A549 (cell line): ENCODE measurements at regions not wholly inside any gene's neighbourhood (a gene's known extent, or its start where the extent isn't known, plus 50 kb on each side); places are given as distances from the start of the nearest gene placed in this dataset.

Source experiments
- CHD4 ChIP-seq: fragments of 200-600 bp; sonication (generic); IDR thresholded peaks from 2 replicates; pipeline ENCODE4 v1.6.1; 2016; ENCODE audit warnings: antibody characterized with exemption, mild to moderate bottlenecking, borderline replicate concordance
- CTCF ChIP-seq: fragments of >200 bp; sonication (Bioruptor Twin); formaldehyde crosslinking; IDR thresholded peaks from 3 replicates; pipeline ENCODE4 v1.5.1; 2016
- HEYL ChIP-seq: fragments of 250-450 bp; sonication (Bioruptor Pico); IDR thresholded peaks from 2 replicates; pipeline ENCODE4 v1.8.0; 2021; ENCODE audit warnings: mild to moderate bottlenecking, moderate library complexity
- JUNB ChIP-seq: fragments of >200 bp; sonication (Bioruptor Twin); formaldehyde crosslinking; IDR thresholded peaks from 2 replicates; pipeline ENCODE4 v1.6.1; 2016
- NPAS2 ChIP-seq: fragments of 250-450 bp; sonication (Bioruptor Pico); IDR thresholded peaks from 2 replicates; pipeline ENCODE4 v1.8.0; 2022; ENCODE audit warnings: mild to moderate bottlenecking, moderate library complexity, borderline replicate concordance
- POLR2A ChIP-seq: IDR thresholded peaks from 2 replicates; pipeline ENCODE4 v1.6.1; 2012; ENCODE audit warnings: mild to moderate bottlenecking, low read length
- RARB ChIP-seq: fragments of 250-450 bp; sonication (Bioruptor Pico); IDR thresholded peaks from 2 replicates; pipeline ENCODE4 v1.8.0; 2021; ENCODE audit warnings: mild to moderate bottlenecking, moderate library complexity
- REST ChIP-seq: fragments of 200-600 bp; sonication (generic); IDR thresholded peaks from 2 replicates; pipeline ENCODE4 v1.6.1; 2016; ENCODE audit warnings: antibody characterized with exemption, mild to moderate bottlenecking, moderate library complexity

GRCh38 chr14:38145142-38145541 lies 62.6 kb upstream of the SSTR1 start:
- TF ChIP-seq POLR2A, result no peak
- no peak for TF ChIP-seq CHD4
- no peak for TF ChIP-seq CTCF
- no peak for TF ChIP-seq NPAS2 (CRISPR knock-in tag)
- no peak for TF ChIP-seq JUNB
- no peak for TF ChIP-seq REST
- TF ChIP-seq HEYL (CRISPR knock-in tag), result no peak
- TF ChIP-seq RARB (CRISPR knock-in tag), result no peak
